T-helper 2 cell (primary cell): ENCODE measurements at regions not wholly inside any gene's neighbourhood (a gene's known extent, or its start where the extent isn't known, plus 50 kb on each side); places are given as distances from the start of the nearest gene placed in this dataset.
"Not testable (repeated sequence)": the region's sequence is repeated elsewhere in the genome, so short reads cannot be mapped to it uniquely, and the experiment has no call there.

Experiments
- DNase-seq, 5 experiments: peaks; one replicate each; pipeline versions ENCODE4 v3.0.0 to v3.0.0-alpha.2; 2012 to 2022

DNA sequence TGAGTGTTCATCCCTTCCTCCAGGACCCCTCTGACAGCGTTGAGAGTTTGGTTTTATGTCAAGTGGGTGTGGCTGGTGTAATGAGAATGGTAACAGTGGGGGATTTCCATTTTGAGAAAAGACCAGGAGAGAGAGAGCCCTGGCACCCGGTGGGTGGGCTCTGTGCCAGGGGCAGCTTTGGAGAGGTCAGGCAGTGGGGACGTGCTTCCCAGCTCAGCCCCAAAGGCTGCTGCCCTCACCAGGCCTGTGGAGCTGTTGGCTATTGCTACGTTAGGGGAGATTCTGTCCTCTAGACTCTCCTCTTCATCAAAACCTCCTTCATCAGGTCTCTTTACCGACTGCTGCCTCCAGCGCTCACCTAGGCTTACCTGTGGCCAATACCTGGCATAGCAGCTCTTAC lies 176.3 kb downstream of the PTPRU start:
- DNase-seq: no peak

DNA sequence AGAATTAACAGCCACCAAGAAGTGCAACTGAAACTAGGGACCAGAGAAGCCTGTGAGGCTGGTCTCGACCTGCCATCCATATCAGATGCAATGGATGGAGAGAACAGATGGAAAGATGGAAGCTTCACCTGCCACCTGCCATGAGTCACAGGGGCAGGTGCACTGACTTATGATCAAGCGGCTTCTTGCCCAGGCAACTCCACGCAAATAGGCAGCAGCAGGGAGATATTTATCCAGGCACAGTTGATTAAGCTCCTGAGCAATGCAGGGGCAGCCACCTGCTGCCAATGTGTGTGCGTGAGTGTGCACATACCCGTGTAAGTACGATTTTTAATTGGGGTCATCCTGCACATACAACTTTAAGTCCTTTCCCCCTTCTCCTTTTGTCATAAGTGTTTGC lies 174.2 kb downstream of the PTPRU start:
- DNase-seq: no peak

DNA sequence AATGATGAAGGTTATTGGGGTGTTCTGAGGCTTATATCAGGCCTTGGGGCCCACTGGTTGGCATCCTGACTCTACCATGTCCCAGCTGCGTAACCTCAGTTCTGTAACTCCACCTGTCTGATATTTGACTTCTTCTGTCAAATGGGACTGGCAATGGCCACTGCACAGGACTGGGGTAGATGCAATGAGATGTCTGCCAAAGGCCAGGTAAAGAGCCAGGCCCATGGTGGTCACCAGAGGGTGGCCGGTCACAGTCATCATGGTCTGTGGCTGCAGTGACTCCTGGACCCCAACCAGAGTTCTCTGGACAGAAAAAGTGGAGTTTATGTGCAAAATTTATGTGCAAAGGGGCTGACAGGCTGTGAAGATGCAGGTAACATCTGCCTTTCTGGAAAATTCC lies 173.3 kb downstream of the PTPRU start:
- DNase-seq: no peak

DNA sequence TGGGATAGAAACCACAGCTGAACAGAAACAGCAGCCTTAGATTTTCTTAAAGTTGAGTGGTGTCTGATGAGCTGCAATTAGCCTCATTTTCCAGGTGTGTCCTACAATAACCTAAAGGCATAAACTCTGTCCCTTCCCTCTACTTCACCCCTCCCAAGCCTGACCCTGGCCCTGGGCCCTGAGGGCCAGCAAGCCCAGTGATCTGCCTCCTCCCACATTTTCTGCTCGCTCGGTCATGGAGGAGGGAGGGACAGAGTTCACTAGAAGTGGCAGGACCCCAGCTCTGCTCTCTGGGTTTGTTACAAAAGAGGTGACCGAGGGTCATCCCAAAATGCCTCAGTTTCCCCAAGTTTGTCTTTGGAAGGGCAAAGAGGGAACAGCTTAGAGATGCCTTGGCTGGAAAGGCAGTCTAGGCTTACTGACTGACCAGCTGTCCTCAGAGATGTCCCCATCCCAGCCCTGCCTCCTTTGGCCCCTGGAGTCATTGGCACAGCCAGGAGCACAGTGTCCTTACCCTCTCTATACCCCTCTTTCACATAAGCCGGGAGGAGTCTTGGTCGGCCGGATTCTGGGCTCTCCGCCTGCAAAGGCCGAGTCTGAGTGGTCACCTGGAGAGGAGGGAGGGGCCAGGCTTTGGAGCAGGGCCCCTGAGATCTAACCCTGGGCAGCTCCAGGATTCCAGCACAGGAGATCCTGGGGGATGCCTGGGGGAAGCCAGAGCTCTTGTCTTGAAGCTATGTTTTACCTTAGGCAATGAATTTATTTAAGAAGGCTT lies 172.7 kb downstream of the PTPRU start:
- DNase-seq: no peak

DNA sequence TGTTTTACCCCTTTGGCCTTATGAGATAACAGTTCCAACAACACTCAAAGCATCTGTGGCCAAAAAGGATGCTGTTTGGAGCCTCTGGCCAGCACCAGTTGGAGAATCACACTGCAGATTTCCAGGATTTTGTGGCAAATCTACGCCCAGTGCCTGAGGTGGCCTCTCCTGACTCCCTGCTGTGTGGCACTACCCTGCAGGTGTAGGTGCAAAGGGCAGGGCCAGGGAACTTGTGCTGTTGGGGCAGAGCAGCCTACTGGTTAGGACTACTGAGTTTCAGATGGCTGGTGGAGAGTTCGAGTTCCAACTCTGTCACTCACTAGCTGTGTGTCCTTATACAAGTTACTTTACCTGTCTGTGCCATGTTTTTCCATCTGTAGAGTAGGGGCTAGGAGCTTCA lies 170.5 kb downstream of the PTPRU start:
- no peak for DNase-seq

DNA sequence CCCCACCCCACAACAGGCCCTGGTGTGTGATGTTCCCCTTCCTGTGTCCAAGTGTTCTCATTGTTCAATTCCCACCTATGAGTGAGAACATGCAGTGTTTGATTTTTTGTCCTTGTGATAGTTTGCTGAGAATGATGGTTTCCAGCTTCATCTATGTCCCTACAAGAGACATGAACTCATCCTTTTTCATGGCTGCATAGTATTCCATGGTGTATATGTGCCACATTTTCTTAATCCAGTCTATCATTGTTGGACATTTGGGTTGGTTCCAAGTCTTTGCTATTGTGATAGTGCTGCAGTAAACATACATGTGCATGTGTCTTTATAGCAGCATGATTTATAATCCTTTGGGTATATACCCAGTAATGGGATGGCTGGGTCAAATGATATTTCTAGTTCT lies 163.9 kb downstream of the PTPRU start:
- DNase-seq: not testable (repeated sequence)

DNA sequence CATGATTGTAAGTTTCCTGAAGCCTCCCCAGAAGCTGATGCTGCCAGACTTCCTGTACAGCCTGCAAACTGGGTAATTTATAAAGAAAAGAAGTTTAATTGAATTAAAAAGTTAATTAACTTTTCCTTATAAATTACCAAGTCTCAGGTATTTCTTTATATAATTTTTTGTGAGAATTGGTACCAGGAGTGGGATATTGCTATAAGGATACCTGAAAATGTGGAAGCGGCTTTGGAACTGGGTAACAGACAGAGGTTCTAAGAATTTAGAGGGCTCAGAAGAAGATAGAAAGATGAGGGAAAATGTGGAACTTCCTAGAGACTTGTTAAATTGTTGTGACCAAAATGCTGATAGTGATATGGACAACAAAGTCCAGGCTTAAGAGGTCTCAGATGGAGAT lies 163.1 kb downstream of the PTPRU start:
- no peak for DNase-seq

DNA sequence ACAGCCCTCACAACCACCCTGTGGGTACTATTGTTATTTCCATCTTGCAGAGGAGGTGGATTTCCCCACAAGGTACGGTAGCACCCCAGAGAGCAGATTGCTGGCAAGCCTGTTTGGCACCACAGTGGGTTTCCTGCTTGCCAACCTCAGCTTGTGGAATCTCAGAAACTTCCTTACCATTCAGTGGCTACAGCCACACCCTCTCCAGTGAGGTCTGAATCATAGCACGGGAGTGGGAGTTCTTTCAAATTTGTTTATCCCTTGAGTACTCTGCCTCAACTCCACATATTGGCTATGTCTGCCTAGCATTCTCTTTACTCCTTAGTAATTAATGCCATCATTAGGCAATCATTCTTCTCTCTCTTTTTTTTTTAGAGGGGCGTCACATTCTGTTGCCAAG lies 162.1 kb downstream of the PTPRU start:
- DNase-seq: no peak

DNA sequence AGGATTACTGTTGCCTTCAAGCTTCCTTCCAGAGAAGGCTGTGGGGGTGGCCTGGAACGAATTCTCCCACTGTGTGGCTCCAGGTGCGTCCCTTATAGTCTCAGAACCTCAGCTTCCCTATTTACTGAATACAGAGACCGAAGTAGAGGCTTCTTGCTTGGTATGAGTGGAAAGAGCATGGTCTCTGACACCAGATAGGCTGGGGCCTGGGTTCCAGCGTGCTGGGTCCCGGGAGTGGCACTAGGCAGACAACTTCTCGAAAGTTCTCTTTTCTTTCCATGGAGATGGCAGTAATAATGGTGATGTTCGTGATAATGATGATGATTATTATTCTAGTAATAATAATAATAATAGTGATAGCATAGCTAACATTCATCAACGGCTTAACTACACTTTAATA lies 161.7 kb downstream of the PTPRU start:
- DNase-seq: no peak

DNA sequence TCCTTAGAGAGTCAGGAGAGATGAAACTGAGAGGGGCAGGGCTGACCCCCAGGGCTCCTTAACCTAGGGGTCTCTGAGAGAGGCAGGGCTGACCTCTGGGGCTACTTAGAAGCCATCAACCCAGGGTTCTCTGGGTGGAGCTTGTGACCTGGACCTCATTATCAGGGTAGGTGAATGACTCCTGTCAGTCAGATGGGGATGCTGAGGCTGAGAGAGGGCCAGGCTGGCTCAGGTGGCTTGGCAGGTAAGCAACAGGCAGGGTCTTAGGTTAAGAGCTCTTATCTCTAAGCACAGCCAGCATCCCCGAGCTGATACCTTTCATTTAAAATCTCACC lies 160.9 kb downstream of the PTPRU start:
- no peak for DNase-seq

DNA sequence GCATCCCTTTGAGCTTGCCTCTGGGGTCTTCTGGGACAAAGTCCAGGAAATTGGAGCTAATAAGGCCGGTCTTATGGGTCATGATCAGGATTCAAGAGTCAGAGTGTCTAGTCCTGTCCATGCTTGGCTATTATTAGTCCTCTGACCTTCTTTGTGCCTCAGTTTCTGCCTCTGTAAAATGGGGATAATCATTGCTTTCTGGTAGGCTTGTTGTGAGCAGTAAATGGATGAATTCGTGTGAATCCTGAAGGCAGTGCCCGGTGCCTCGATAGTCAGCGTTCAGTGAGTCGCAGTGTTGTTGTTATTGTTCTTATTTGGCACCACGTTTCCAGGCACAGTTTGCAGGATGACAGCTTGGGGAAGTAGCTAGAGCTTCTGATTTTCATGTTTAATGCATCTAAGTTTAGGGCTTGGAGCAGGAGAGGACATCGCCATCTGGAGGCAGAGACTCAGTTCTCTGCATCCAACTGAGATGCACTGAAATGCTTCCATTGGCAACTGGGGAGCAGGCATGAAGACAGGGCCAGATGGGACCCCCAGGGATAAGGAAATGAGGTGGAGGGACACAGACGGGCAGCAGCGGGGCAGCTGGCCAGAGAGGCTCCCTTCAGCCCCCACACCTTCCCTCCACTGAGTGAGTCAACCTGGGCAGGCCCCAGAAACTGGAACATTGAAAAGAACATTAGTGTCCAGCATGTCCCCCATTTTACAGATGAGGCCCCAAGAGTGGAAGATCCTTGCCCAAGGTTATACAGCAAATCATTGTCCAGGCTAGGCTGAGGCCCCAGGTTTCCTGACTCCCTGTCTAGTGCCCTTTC lies 160.3 kb downstream of the PTPRU start:
- DNase-seq: no peak

DNA sequence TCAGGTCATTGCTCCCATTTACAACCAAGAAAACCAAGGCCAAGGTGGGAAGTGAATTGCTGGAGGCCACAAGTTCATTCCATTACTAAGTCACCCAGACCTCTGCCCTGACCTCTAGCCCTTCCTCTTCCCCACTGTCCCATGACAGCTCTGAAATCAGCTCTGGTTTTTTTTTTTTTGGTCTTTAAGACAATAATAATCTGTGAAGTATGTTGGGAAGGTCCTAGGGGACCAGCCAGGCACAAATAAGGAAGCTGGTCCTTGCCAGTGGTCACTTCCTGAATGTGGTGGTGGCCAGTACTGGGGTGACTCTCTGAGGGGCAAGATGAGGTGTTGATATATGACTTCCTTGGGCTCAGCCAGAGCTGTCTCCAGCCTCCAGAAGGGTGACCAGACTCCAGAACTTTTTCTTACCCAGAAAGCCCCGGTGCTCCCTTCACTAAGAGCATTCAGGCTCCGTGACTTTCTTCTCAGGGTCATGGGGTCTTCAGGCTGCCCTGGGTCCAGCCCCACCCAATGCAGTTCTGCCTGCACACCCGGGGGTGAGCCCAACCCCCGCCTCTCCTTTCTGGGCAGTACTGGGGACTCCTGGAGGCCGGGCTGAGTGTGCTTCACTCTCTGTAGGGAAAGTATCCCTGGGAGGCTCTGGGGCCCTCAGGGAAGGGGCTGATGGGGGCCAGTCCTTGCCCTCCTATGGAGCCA lies 159.6 kb downstream of the PTPRU start:
- DNase-seq: no peak

DNA sequence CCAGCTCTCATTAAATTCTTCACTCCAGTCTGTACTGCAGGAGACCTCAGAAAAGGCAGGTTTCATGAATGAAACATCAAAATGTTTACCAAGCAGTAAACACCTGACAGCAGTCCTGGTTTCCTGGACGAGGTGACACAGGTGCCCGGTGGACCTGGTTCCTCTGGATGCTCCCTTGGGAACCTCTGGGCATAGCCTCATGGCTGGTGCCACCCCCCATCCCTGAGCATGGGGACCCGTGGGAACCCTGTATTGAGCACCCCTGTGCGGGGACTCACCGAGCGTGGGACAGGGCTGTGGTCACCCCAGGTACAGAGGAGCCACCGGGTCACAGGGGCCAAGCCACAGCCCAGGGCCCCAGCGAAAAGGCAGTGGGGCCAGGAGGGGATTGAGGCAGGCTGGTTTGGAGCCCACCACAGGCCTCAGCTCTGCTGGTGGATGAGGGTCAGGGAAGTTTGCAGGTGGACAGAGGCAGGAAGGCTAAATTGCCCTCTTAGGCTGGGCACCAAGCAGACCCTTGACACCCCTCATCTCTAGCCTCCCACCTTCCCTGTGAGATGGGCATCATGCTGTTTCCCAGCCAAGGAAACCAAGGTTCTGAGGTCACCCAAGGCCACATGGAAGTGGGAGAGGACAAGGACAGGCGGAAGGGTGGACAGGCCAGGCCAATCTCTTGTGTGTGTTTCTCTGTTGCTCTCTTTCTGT lies 158.4 kb downstream of the PTPRU start:
- no peak for DNase-seq

DNA sequence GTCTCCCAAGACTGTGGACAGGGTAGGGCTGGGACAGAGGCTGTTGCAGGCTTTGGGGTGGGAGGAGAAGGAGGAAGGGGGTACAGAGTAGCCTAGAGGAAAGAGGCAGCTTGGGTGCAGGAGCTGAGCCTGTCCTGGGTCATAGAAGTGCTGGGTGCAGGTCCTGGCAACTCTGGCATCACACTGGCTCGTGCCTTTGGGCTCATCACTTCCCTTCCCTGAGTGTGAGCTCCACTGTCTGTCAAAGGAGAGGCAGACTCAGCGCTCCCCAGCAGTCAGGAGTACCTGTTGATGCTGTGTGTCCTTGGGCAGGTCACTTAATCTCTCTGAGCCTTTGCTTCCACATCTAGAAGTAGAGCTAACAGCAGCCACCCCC lies 157.1 kb downstream of the PTPRU start:
- no peak for DNase-seq

DNA sequence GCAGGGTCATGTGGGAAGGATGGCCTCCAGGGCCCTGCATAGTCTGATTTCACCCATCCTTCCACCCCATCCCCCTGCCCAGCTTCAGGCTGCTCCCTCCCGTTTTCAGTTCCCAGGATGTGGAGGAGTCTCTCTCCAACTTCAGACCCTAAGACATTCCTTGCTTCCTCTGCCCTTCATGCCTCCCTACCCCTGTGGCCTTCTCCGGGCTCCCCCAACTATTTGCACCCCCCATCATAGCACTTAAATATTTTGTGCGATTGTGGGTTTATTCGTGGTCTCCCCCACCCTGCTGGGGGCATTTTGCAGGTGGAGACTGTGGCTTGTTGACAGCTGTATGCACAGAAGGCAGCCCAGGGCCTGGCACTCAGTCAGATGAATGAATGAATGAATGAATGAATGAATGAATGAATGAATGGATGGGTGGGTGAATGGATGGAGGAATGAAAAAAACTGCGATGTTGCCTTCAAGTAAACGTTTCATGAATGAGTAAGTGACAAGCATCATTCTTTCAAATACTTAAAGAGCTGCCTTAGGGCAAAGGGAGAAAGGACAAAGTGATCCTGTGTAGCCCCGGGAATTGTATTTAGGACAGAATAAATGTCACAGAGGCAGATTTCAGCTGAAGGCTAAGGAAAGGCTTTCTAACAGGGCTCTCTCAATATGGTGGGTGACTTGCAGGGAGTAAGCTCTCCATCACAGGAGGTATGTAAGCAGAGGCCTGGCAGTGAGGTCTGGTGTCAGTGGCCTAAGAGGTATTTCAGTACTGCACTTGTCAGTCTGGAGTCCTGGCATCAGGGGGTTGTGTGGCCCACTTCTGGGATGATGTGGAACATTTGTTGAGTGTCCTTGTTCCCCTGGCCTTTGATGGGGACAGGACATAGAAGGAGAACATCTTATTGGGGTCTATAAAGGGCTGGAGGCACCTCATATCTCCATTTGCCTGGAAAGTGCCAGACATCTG lies 156.4 kb downstream of the PTPRU start:
- no peak for DNase-seq

DNA sequence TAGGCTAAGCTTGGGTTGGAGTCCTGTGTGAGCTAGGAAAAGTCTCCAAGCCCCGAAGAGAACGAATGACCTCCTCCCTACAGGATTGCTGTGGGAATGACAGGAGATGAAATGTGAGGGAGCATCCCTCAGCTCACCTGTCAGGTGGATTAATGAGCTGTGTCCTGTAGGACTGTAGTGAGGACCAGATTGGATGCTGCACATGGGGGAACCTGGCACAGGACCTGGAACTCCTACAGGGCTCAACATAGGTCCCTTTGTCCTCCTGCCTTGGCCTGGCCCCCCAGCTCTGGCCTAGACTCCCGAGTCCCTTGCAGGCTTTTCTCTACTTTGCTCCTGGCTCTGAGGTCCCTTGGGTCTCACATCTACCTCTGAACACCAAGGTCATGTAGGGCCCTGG lies 155.7 kb downstream of the PTPRU start:
- no peak for DNase-seq

DNA sequence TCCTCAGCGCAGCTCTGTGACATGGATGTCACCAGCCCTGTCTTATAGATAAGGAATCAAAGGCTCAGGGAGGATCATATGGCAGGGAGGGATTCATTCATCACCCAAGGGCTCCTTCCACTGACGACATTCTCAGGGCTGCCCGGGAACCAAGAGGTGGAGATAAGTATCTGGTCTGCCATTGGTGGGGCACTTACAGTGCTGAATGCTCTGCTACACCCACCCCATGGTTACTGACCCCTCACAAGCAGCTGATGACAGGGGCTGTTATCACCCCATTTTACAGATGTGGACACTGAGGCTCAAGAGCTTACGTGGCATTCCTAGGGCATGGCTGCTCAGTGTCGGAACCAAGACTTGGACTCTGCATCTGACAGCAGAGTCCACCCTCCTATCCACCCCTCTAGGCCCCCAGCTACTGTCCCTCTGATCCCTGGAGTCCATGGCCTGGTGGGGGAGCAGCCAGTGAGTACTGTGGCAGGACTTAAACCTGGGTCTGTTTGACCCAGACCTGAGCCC lies 155.1 kb downstream of the PTPRU start:
- no peak for DNase-seq

DNA sequence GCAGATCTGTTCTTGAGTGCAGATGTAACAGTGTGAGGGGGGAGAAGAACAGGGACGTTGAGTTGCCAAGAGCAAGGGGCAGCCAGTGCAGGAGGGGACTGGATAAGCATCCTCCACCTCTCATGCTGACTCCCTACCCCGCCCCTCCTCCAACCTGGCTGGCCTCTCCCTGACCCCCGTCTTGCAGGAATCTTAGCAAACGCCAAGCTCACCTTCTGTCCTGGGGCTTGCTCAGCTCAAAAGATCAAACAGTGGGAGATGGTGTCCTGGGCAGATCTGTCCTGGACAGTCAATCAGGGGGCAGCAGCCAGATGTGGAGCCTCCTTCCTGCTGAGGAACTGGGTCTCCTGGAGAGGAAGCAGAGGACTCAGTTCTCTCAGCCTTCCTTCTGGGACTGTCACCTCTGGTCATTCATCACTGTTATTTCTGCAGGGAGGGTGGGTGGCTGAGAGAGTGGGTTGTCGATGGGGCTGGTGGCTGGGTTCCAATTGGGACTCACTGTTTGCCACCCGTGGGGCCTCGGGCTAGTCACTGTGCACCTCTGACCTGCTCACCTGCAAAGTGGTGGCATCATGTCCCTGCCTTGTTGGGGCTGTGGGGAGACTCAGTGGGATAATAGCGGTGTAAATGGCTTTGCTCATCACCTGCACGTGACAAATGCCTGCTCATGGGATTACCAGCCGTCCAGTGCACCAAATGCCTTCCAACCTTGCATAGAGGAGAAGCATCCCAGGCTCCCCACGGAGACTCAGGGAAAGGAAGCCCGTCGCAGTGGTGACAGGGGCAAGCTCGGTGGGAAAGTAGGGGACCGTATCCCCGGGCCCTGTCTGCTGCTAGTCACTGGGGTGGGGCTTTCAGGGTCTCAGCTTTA lies 154.4 kb downstream of the PTPRU start:
- DNase-seq: no peak

DNA sequence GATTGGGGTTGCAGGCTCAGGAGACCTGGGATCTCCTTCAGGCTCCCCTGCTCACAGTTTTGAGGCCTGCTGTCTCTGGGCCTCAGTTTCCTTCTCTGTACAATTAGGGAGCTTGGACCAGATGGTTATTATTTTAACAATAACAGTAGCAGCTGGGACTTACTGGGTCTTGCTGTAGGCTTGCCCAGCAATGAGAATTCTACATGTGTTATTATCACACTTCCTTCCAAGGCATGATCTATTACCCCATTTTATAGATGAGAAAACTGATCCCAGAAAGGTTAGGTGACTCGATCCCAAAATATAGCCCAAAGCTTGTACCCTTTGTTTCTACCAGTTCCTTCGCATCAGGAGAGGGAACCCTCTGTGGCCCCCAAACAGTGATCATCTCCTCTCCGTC lies 153.8 kb downstream of the PTPRU start:
- DNase-seq: no peak

DNA sequence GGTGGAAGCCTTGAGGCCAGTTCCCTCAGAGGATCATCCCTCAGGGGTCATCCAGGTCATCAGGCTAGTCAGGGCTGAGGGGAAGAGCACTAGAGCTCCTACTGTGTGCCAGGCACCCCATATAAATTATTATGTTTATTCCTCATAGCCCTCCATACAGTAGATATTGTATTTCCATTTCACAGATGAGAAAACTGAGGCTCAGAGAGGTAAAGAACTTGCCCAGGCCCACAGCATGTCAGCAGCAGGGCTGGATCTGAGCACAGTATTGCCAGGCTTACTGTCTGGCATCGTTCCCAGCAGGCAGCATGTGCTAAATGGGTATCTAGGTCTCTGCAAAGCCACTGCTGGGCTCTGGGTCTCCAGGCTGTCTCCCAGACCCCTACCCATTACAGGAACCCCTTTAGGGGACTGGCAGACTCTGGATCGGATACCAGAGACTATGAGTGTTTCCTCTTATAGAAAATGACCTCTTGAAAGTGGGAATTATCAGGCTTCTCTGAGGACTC lies 153.3 kb downstream of the PTPRU start:
- DNase-seq: no peak

DNA sequence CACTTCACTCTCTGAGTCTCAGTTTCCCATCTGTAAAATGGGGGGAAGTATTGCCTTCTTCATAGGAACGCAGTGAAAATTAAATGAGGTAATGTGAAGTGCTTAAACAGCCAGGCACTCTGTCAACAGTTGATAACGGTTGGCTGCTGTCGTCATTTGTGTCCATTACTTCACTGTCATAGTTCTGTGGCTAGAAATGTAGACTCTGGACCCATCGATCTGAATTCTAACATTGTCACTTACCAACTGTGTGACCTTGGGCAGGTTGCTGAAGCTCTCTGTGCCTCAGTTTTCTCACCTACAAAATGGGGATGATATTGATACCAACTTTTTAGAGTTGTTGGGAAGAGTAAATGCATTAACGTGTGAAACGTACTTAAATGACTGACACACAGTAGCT lies 152.6 kb downstream of the PTPRU start:
- no peak for DNase-seq
